Bronchial epithelial cell (primary cell): ENCODE measurements at regions not wholly inside any gene's neighbourhood (a gene's known extent, or its start where the extent isn't known, plus 50 kb on each side); places are given as distances from the start of the nearest gene placed in this dataset.

Experiments
- DNase-seq: peaks from one replicate; pipeline ENCODE4 v3.0.0-alpha.2; 2010; ENCODE audit warnings: low read depth
- FAIRE-seq: peaks from 2 replicates; lab custom pipeline; 2011; peaks lifted over from hg19 to GRCh38; lab: Jason Lieb, UNC
- H3K27me3 ChIP-seq: 2 replicates; pipeline ENCODE4 v1.5.1; 2011; ENCODE audit warnings: low read length; ENCODE audit not compliant: control insufficient read depth, insufficient read depth
- H3K36me3 ChIP-seq: 2 replicates; pipeline ENCODE4 v1.5.1; 2011; ENCODE audit warnings: low read length; ENCODE audit not compliant: control insufficient read depth, insufficient read depth
- H3K4me3 ChIP-seq: 2 replicates; pipeline ENCODE4 v1.5.1; 2011; ENCODE audit warnings: mild to moderate bottlenecking, low read depth, low read length, control low read depth
- TF ChIP-seq, protein P1 (sequence below): IDR thresholded peaks from 2 replicates; pipeline ENCODE4 v1.5.1; 2011; ENCODE audit warnings: mild to moderate bottlenecking, moderate library complexity, low read length, control low read depth, inconsistent platforms; ENCODE audit not compliant: insufficient read depth, severe bottlenecking

DNA sequence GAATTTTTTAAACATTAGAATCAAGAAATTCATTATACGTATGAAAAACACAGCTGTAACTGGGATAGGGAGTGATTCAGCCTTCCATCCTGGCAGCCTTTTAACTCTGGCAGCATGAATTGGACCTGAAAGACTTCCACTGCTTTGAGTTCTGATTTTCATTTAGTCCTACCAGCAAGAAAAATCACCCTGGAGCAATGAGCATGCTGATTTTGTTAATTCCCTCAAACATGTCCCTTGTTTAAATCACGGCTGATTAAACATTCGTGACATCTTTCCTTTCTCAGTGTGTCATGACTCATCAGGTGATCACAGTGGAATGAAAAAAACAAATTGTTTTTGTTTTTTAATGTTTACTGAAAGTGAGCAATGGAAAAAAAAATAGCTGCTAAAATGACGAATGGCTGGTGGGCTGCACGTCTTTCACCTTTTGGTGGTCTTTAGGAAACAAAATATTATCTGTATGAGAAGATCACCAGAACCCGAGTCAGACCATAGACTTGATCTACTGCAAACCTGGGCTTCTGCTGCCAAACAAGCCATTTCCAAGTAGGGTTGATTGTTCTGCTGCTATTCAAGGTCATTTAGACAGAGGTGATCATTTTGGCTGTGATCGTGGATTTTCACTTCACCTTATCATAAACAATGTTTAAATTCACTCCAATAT is 67.0 kb upstream of the CAND1 start:
- no peak overlapping the region for H3K4me3 ChIP-seq
- H3K36me3 ChIP-seq, result no peaks in the 10 kb centered on the region
- TF ChIP-seq, protein P1, sequence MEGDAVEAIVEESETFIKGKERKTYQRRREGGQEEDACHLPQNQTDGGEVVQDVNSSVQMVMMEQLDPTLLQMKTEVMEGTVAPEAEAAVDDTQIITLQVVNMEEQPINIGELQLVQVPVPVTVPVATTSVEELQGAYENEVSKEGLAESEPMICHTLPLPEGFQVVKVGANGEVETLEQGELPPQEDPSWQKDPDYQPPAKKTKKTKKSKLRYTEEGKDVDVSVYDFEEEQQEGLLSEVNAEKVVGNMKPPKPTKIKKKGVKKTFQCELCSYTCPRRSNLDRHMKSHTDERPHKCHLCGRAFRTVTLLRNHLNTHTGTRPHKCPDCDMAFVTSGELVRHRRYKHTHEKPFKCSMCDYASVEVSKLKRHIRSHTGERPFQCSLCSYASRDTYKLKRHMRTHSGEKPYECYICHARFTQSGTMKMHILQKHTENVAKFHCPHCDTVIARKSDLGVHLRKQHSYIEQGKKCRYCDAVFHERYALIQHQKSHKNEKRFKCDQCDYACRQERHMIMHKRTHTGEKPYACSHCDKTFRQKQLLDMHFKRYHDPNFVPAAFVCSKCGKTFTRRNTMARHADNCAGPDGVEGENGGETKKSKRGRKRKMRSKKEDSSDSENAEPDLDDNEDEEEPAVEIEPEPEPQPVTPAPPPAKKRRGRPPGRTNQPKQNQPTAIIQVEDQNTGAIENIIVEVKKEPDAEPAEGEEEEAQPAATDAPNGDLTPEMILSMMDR, result no peak
- FAIRE-seq (no peak), DNase-seq (peak; percentile 8)
- peaks cover 2% of the 10 kb centered on the region for H3K27me3 ChIP-seq

DNA sequence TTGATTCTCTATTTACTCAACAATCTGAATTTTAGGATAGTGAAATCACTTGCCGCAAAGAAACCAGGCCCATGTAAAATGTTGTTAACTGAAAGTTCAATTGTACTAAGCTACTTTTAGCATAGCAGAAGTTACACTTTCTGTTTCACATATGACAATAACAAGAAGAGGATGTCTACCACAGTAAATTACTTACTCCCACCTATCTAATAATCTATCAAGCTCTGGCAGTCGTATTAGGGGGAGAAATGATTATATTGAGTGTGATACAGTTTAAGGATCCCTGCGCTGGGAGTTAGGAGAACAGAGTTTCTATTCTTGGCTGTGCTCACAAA is 66.5 kb upstream of the CAND1 start:
- no peak for DNase-seq
- Histone ChIP-seq H3K27me3 (peaks cover 2% of the 10 kb centered on the region), H3K4me3 (no peak overlapping the region), H3K36me3 (no peaks in the 10 kb centered on the region)
- FAIRE-seq, result no peak
- TF ChIP-seq, protein P1, result no peak

DNA sequence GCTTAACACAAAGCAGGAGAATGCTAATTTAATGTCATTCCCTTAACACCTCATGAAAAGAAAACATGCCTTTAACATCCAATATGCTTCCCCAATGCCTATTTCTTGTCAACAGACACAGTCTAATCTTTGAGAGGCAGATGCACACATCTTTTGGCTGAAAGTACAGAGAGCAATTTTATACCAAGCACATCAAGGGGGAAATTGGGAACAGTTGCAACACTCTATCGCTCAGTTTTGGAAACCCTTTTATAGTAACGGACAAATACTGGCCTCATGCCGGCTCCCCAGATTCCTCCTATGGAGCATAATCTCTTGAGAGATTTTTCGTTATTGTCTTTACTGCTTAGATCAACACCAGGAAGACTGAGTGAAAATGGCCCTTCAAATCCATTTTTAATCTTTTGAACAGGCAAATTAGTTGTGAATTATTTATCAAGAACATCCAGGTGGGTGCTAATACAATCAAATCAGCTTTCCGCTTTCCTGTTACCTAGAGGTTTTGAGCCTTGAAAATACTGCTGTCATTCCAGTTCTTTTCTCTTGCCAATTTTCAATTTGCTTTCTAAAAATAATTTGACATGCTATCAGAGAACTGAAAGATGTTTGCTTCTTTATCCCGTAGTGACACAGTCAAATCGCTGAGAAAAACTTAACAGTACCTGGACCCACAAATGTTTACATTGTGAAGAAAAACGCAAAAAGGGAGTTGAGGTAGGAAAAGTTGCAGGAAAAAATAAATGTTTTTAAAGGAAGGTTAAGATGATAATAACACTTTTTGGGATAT is 60.7 kb upstream of the CAND1 start:
- TF ChIP-seq, protein P1, result no peak
- DNase-seq (no peak), FAIRE-seq (no peak)
- H3K36me3 ChIP-seq, result no peaks in the 10 kb centered on the region
- no peak overlapping the region for H3K4me3 ChIP-seq
- H3K27me3 ChIP-seq, result peaks cover 10% of the 10 kb centered on the region

DNA sequence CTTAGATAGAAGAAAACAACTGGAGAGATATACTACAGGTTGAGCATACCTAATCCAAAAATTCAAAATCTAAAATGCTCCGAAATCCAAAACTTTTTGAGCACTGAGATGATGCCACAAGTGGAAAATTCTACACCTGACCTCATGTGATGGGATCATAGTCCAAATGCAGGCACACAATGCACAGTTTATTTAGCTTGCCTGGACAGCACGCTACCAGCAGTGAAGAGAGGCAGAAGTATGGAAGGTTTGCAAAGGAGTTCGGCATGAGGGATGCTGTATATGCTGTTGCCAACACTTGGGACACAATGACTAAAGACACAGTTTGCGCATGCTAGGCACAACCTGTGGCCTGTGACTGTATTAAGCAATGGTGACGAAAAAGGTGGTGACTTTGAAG is 58.1 kb upstream of the CAND1 start:
- Histone ChIP-seq H3K27me3 (peaks cover 10% of the 10 kb centered on the region), H3K36me3 (no peaks in the 10 kb centered on the region), H3K4me3 (no peak overlapping the region)
- DNase-seq (no peak), FAIRE-seq (no peak)
- TF ChIP-seq, protein P1, result no peak

DNA sequence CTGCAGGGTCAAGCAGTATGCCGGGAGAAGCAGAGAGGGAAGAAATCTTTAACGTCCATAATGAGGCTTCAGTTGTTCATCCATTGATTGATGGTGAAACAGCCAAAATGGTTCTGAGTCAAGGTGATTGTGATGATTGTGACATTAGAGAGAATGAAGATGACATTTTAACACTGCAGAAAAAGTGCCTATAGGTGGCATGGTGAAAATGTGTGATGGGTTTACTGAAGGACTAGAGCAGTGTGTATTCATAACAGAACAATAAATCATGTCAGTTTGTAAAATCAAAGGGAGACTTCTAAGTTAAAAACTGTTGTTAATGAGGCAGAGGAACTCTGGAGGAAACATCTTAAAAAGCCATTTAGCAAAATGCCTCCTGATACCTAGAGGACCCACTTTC is 57.7 kb upstream of the CAND1 start:
- TF ChIP-seq, protein P1, result no peak
- Histone ChIP-seq H3K36me3 (no peaks in the 10 kb centered on the region), H3K27me3 (peaks cover 10% of the 10 kb centered on the region), H3K4me3 (no peak overlapping the region)
- DNase-seq (no peak), FAIRE-seq (no peak)
